Stimulated activated CD4-positive, alpha-beta T cell treated with anti-CD3 and anti-CD28 coated beads, Interleukin-15, amount 100 ng/mL, for 24 hours (primary cell): ENCODE measurements at regions not wholly inside any gene's neighbourhood (a gene's known extent, or its start where the extent isn't known, plus 50 kb on each side); places are given as distances from the start of the nearest gene placed in this dataset.
"Not testable (repeated sequence)": the region's sequence is repeated elsewhere in the genome, so short reads cannot be mapped to it uniquely, and the experiment has no call there.

Source experiments
- DNase-seq: peaks from one replicate; pipeline ENCODE4 v3.0.0-alpha.2; 2020

- DNase-seq: no peak
These were observed 214.9 kb upstream of the EDNRB start for GRCh38 chr13:78133511-78133910.

DNA sequence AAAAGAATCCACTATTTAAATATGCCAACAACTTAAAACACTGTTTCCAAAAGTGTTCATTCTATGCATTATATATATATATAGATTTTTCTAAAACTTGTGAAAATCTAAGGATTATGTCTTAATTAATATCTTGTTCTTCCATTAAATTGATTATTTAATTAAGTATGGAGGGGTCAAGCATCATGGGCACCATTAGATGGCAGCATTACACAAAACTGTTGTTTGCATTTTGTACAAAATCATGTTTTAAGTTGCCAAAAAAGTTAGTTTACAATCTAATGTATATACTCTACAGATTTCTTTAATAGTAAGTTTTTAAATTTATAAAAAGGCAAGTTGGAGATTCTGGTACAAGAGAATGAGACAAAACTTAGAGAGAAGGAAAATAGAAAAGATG lies 213.2 kb upstream of the EDNRB start:
- no peak for DNase-seq

GRCh38 chr13:78131346-78131745 lies 212.7 kb upstream of the EDNRB start:
- no peak for DNase-seq

GRCh38 chr13:78129823-78130222 lies 211.2 kb upstream of the EDNRB start:
- DNase-seq: no peak

DNA sequence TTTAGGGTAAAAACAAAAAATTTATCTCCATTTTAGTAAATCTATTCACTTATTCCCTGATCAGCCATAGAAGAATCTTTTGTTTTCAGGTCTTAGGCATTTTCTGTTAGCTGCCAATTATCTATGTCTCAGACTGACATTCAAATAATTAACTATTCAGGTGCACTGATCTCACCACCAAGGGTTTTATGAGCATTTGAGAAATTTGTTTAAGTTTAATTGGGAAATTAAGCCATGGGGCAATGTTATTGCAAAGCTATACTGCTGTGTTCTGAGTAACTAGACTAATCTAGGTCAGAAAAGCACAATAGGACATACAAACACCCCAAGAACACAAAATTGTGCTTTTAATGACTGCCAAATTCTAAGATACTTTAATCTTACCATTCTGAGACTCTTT lies 210.7 kb upstream of the EDNRB start:
- DNase-seq: no peak

- DNase-seq: peak; percentile 33
These were observed 203.1 kb upstream of the EDNRB start for GRCh38 chr13:78121459-78122348.

DNA sequence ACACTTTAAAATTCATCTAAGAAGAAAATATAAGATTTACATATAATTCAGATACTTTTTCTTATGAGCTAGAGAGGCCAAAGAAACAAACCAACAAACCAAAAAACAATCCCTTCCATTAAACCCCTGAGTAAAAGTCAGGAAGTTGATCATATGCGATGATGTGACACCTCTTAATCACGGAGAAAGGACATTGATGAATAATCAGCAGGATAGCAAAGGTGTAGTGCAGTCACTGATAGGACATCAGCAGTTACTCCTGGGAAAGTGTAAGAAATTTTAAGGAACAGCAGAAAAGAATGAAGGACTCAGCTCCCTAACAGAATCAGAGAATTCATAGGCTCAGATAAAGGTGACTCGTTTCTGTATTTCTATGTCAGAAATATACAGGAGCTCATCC lies 202.4 kb upstream of the EDNRB start:
- DNase-seq: no peak

DNA sequence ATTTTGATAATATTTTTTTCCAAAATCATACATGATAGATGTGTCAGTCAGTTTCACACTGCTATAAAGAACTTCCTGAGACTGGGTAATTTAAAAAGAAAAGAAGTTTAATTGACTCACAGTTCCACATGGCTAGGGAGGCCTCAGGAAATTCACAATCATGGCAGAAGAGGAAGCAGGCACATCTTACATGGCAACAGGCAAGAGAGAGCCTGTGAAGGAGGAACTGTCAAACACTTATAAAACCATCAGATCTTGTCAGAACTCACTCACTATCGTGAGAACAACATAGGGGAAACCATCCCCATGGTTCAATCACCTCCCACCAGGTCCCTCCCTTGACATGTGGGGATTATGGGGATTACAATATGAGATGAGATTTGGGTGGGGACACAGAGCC lies 201.5 kb upstream of the EDNRB start:
- not testable (repeated sequence) for DNase-seq

DNA sequence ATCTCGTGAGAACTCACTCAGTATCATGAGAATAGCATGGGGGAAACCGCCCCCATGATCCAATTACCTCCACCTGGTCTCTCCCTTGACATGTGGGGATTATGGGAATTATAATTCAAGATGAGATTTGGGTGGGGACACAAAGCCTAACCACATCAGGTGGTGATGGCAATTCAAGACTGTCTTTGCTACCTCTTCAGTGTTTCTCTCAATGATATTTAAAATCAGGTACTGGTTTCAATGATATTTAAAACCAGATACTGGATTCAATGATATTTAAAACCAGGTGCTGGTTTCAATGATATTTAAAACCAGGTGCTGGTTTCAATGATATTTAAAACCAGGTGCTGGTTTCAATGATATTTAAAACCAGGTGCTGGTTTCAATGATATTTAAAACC lies 198.4 kb upstream of the EDNRB start:
- not testable (repeated sequence) for DNase-seq

- no peak for DNase-seq
These were observed 187.0 kb upstream of the EDNRB start for GRCh38 chr13:78105656-78106055.

DNA sequence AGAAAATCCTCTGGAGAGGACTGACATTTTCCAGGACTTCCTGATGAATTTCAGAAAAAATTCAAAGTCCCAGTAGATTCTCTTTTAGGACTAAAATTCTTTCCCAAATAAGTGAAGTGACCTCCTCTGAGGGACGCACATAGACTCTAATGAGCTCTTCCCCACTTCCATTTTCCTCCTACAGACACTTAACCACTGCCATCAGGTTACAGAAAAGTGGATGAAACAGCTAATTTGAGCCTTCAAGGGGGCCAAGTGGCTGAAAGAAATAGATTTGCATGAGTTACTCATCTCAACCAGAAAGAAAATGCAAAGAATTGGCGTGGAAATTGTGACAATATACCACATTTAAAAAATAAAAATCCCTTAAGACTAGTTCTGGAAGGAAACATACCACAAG lies 185.3 kb upstream of the EDNRB start:
- DNase-seq: no peak

- no peak for DNase-seq
These were observed 184.1 kb upstream of the EDNRB start for GRCh38 chr13:78102741-78103140.

DNA sequence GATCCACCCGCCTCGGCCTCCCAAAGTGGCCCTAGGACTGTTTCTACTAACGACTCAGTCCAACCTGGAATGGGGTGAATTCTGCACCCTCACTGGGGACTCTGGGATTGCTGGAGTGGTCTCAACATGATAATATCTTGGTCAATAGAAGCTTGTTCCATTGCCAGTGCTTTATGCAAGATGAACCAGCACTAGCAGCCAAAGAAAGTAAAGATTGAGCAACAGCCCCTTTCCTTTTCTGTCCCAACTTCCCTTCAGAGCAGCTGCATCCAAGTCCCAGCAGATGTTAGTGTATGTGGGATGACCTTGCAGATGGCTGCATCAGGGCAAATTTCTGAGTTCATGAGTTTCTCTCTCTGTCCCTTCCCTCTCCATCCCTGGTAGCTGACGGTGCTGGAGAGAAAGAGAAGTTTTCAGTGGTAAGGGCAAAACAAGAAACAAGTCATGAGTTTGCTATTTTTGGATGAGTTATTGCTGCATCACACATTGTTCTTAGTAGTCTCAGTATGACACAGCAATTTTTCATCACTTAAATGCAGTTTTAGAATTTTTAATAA lies 183.6 kb upstream of the EDNRB start:
- DNase-seq: no peak

DNA sequence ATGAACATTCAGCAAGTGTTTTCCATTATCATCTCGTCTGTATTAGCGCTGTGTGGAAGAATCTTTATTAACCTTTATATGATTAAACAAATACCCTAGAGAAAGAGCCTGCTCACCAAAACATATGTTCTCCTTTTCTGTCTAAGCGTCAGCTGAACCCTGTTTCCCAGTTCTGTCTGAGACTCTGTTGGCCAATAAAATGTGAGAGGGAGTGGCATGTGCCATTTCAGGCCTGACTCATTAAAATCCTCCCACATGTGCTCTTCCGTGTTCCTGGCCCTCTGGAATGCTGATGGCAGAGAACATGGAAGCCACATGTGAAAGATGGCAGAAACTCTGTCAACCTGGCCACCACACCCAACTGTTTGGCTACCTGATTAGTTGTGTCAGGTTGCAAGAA lies 181.9 kb upstream of the EDNRB start:
- DNase-seq: no peak

- no peak for DNase-seq
These were observed 179.6 kb upstream of the EDNRB start for GRCh38 chr13:78098249-78098648.

- DNase-seq: no peak
These were observed 177.6 kb upstream of the EDNRB start for GRCh38 chr13:78096221-78096620.

DNA sequence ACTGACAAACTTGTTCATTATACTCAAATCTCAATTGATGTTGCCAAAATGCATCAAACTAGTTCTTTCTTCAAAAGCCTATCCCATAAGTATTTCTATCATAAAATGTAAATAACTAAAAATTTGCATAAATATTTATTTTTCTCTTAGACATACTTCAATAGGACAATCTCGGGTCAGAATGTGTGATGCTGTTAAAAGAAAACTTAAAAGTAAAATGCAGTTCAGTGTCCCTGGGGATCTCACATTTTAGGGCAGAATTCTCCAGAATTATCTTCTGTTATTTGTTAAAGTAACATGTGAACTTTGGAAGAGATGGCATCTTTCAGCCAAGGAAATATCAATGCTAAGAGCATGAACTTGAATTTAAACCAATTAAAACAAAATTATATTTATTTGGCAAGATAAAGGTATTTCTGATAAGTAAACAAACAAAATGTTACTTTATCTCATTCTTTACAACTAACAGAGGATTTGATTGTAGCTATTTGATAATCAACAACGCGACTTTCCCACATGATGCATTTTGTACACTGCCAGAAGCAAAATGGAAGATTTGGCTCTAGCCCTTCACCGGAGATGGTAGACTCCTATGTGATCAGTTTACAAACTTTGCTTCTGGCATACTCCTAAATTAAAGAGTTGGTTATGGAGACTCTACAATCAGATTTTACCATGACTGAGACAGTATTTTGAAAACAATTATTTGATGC lies 169.5 kb upstream of the EDNRB start:
- DNase-seq: no peak

DNA sequence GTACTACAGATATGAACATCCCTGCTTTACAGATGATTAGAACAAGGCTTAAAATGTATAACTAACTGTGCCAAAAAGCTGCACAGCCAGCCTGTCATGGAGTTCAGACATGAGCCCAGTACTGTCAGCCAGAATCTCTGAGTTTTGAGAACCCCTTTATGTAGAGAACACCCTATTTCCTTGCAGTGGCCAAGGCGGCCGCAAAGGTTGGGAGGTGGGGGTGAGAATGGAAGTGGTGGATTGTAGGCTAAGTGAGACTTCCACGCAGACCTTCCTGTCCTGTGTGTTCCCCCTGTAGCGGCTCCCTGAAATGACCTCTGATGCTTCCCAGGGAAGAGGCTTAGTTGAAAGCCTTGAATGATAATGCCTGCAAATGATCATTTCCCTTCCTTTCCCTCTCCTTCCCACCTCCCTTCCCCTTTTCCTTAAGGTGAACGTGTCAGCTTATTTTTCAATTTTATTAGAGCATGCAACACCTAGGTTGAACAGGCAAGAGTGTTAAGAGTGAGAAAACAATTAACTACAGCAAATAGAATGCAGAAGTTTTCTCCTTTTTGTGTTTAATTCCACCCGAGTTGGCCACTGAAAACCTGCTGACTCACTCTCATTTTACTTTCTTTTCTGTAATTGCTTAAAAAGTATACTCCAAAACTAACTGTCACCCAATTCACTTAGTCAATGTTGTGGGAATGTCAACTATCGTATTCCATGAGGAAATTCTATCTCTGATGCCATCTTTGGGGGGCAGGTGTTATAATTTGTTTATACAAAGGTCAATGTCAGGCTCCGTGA lies 167.0 kb upstream of the EDNRB start:
- no peak for DNase-seq

- DNase-seq: no peak
These were observed 165.8 kb upstream of the EDNRB start for GRCh38 chr13:78084401-78084800.

- no peak for DNase-seq
These were observed 159.5 kb upstream of the EDNRB start for GRCh38 chr13:78078168-78078567.

- DNase-seq: no peak
These were observed 148.7 kb upstream of the EDNRB start for GRCh38 chr13:78067290-78067689.

- no peak for DNase-seq
These were observed 146.5 kb upstream of the EDNRB start for GRCh38 chr13:78065141-78065540.

DNA sequence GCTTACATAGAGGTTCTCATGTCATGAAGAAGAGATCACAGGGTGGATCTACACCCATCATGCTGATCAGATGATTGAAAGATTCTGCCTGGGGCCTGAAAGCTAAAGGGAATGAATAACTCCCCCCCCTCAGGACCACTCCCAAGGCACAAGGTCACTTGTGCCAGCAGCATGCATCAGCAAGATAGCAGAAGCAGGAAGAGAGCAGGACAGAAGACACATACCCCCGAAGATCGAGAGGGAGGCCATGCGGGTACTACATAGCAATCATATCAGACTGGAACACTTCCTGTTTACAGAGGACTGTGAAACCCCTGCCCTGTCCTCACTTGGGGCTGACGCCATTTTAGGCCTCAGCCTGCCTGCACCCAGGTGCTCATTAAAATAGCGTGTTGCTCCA lies 143.2 kb upstream of the EDNRB start:
- no peak for DNase-seq
